ENCODE measurements at regions not wholly inside any gene's neighbourhood (a gene's known extent, or its start where the extent isn't known, plus 50 kb on each side); places are given as distances from the start of the nearest gene placed in this dataset.
"Not testable (repeated sequence)": the region's sequence is repeated elsewhere in the genome, so short reads cannot be mapped to it uniquely, and the experiment has no call there.

GRCh38 chr3:157588386-157589060, 85.3 kb upstream of the VEPH1 start:
- DNase-seq (ENCODE audit: low read depth) = no peak
- TF ChIP-seq CTCF (conservative IDR thresholded peaks at IDR 0.05; ENCODE audit: low read length) = no peak
- H3K4me3 ChIP-seq (ENCODE audit: low read length) = no peak overlapping the region

GRCh38 chr3:157586293-157586692, 83.1 kb upstream of the VEPH1 start:
- TF ChIP-seq CTCF (conservative IDR thresholded peaks at IDR 0.05; ENCODE audit: low read length) = no peak
- H3K4me3 ChIP-seq (ENCODE audit: low read length) = no peak overlapping the region
- no peak for DNase-seq (ENCODE audit: low read depth)

- no peak for DNase-seq (ENCODE audit: low read depth)
- no peak for TF ChIP-seq CTCF (conservative IDR thresholded peaks at IDR 0.05; ENCODE audit: low read length)
- H3K4me3 ChIP-seq (ENCODE audit: low read length) = no peak overlapping the region
Measured at GRCh38 chr3:157585386-157585785, 82.2 kb upstream of the VEPH1 start.

GRCh38 chr3:157582637-157582973, 79.4 kb upstream of the VEPH1 start:
- H3K4me3 ChIP-seq (ENCODE audit: low read length) = no peak overlapping the region
- no peak for TF ChIP-seq CTCF (conservative IDR thresholded peaks at IDR 0.05; ENCODE audit: low read length)
- no peak for DNase-seq (ENCODE audit: low read depth)

- H3K4me3 ChIP-seq (ENCODE audit: low read length); DNase-seq (ENCODE audit: low read depth): not testable (repeated sequence)
Measured at GRCh38 chr3:157581956-157582636, 78.9 kb upstream of the VEPH1 start.

GRCh38 chr3:157581371-157581770, 78.2 kb upstream of the VEPH1 start:
- TF ChIP-seq CTCF (conservative IDR thresholded peaks at IDR 0.05; ENCODE audit: low read length) = no peak
- DNase-seq (ENCODE audit: low read depth) = no peak
- no peak overlapping the region for H3K4me3 ChIP-seq (ENCODE audit: low read length)

GRCh38 chr3:157578181-157578580, 75.0 kb upstream of the VEPH1 start:
- H3K4me3 ChIP-seq (ENCODE audit: low read length) = no peak overlapping the region
- DNase-seq (ENCODE audit: low read depth) = no peak
- TF ChIP-seq CTCF (conservative IDR thresholded peaks at IDR 0.05; ENCODE audit: low read length) = no peak
